Head of caudate nucleus (tissue), 42 donors: ENCODE measurements at regions not wholly inside any gene's neighbourhood (a gene's known extent, or its start where the extent isn't known, plus 50 kb on each side); places are given as distances from the start of the nearest gene placed in this dataset.
"Not testable (repeated sequence)": the region's sequence is repeated elsewhere in the genome, so short reads cannot be mapped to it uniquely, and the experiment has no call there.

ENCODE experiments used
- DNase-seq, 42 donors: peaks; one replicate each; pipeline versions ENCODE4 v3.0.0 to v3.0.0-alpha.2; 2020 to 2021; ENCODE audit warnings: mixed read lengths in 7 of 42
- intact Hi-C: fragments of 100-400 bp; cut with DNase I; formaldehyde crosslinking; loops from one replicate; pipeline ENCODE4 v1.15.0; 2022

GRCh38 chr13:33662392-33662791, 155.6 kb upstream of the RFC3 start:
- intact Hi-C loops: no loop called here

GRCh38 chr13:33665626-33666175, 152.2 kb upstream of the RFC3 start:
- no peak for DNase-seq
- intact Hi-C loops: no loop called here

More at GRCh38 chr13:33662392-33662791, 155.6 kb upstream of the RFC3 start:
- no peak for DNase-seq

GRCh38 chr13:33671560-33671959, 146.4 kb upstream of the RFC3 start:
- DNase-seq: no peak
- intact Hi-C loops: no loop called here

GRCh38 chr13:33672022-33672421, 145.9 kb upstream of the RFC3 start:
- DNase-seq, intact Hi-C loops: not testable (repeated sequence)

GRCh38 chr13:33676045-33676989, 141.6 kb upstream of the RFC3 start:
- intact Hi-C loops: no loop called here
- DNase-seq: peak in 36 of 42 donors; percentile 11 to 73 (median 40)

- intact Hi-C loops: no loop called here
These were observed 140.7 kb upstream of the RFC3 start for GRCh38 chr13:33677215-33677614.

GRCh38 chr13:33678084-33678483, 139.9 kb upstream of the RFC3 start:
- no peak for DNase-seq
- intact Hi-C loops: no loop called here

More at GRCh38 chr13:33677215-33677614, 140.7 kb upstream of the RFC3 start:
- no peak for DNase-seq

- intact Hi-C loops: no loop called here
- peak in 41 of 42 donors; percentile 11 to 84 (median 54) for DNase-seq
These were observed 138.9 kb upstream of the RFC3 start for GRCh38 chr13:33678906-33679657.

- no peak for DNase-seq
- intact Hi-C loops: no loop called here
These were observed 138.3 kb upstream of the RFC3 start for GRCh38 chr13:33679658-33680012.

GRCh38 chr13:33682020-33682564, 135.9 kb upstream of the RFC3 start:
- DNase-seq: no peak
- intact Hi-C loops: no loop called here

GRCh38 chr13:33682646-33683045, 135.3 kb upstream of the RFC3 start:
- intact Hi-C loops, DNase-seq: not testable (repeated sequence)

- intact Hi-C loops: no loop called here
- no peak for DNase-seq
These were observed 134.6 kb upstream of the RFC3 start for GRCh38 chr13:33683376-33683775.

- intact Hi-C loops: no loop called here
- DNase-seq: no peak
These were observed 133.1 kb upstream of the RFC3 start for GRCh38 chr13:33684874-33685273.

- intact Hi-C loops: no loop called here
These were observed 131.0 kb upstream of the RFC3 start for GRCh38 chr13:33686772-33687480.

GRCh38 chr13:33690354-33690753, 127.6 kb upstream of the RFC3 start:
- DNase-seq: no peak
- intact Hi-C loops: no loop called here

More at GRCh38 chr13:33686772-33687480, 131.0 kb upstream of the RFC3 start:
- no peak for DNase-seq

- intact Hi-C loops: no loop called here
These were observed 126.0 kb upstream of the RFC3 start for GRCh38 chr13:33691980-33692379.

GRCh38 chr13:33692531-33692930, 125.4 kb upstream of the RFC3 start:
- no peak for DNase-seq
- intact Hi-C loops: no loop called here

More at GRCh38 chr13:33691980-33692379, 126.0 kb upstream of the RFC3 start:
- no peak for DNase-seq

- intact Hi-C loops: no loop called here
- no peak for DNase-seq
These were observed 123.4 kb upstream of the RFC3 start for GRCh38 chr13:33694546-33694945.

- no peak for DNase-seq
- intact Hi-C loops: no loop called here
These were observed 121.4 kb upstream of the RFC3 start for GRCh38 chr13:33696530-33696929.
